ENCODE measurements at regions not wholly inside any gene's neighbourhood (a gene's known extent, or its start where the extent isn't known, plus 50 kb on each side); places are given as distances from the start of the nearest gene placed in this dataset.

DNA sequence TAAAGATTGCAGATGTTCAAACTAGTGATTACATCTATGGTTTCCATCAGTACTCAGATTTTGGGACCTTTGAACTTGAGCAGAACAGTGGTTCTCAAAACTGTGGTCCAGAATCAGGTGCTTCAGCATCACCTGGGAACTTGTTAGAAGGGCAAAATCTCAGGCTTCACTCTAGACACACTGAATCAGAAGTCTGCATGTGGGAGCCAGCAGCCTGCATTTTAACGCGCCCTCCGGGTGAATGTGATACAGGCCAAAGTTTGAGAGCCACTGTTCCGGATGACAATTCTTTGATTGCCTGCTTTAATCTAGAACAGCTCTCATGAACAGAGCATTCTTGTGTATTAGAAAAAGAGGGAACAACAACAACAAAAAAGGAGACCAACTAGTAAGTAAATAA is 261.7 kb downstream of the GPD2 start:
- TF ChIP-seq POLR2A (IDR thresholded peaks at IDR 0.05; ENCODE audit: low read length) (no peak), GATA1 (IDR thresholded peaks at IDR 0.05; ENCODE audit: low read depth, low read length) (no peak)

All from erythroblast (primary cell).